Testis (tissue), 2 donors: ENCODE measurements at regions not wholly inside any gene's neighbourhood (a gene's known extent, or its start where the extent isn't known, plus 50 kb on each side); places are given as distances from the start of the nearest gene placed in this dataset.

Experiments
- CTCF ChIP-seq, 3 experiments: fragments of 450-650 bp in 2 of 3; fragments of 200-600 bp in 1 of 3; sonication (generic) in 1 of 3; IDR thresholded peaks; one replicate each; pipeline ENCODE4 v1.5.1; 2016 to 2019; ENCODE audit warnings: antibody characterized with exemption in 3 of 3, mild to moderate bottlenecking in 2 of 3, moderate library complexity in 1 of 3
- POLR2A ChIP-seq: fragments of 450-650 bp; IDR thresholded peaks from one replicate; pipeline ENCODE4 v1.6.1; 2017; ENCODE audit warnings: antibody characterized with exemption, mild to moderate bottlenecking, moderate library complexity

- TF ChIP-seq CTCF (IDR thresholded peaks at IDR 0.05) (no peak), POLR2A (no peak)
Measured at GRCh38 chr12:81809829-81810595, 50.9 kb upstream of the PPFIA2 start.
